Lower leg skin (tissue), 3 donors: ENCODE measurements at regions not wholly inside any gene's neighbourhood (a gene's known extent, or its start where the extent isn't known, plus 50 kb on each side); places are given as distances from the start of the nearest gene placed in this dataset.

ENCODE experiments used
- POLR2A ChIP-seq, 2 donors: fragments of 450-650 bp; IDR thresholded peaks; one replicate each; pipeline ENCODE4 v1.6.1; 2016 to 2017; ENCODE audit warnings: antibody characterized with exemption in 2 of 2, mild to moderate bottlenecking in 1 of 2, moderate library complexity in 1 of 2
- TF ChIP-seq, protein P1 (sequence below), 3 donors: fragments of 450-650 bp; IDR thresholded peaks; one replicate each; pipeline ENCODE4 v1.5.1; 2016; ENCODE audit warnings: antibody characterized with exemption in 3 of 3, mild to moderate bottlenecking in 3 of 3, moderate library complexity in 2 of 3

DNA sequence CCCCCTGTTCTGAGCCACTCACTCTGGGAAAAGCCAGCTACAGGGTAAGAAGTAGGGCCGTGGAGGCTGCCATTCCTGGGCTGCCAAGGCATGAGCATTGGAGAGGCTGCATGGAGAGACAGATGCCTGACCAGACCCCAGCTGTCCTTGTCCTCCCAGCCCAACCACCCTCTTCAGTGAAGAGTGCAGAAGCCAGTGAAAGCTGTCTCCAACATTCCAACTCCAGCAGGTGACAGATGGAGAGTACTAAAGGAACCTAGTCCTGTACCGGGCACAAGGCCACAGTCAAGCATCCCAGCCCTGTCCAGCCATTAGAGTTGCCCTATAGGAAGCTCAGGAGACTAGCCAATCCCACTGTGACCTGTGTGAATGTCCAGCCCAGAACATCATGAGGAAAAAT is 165.1 kb downstream of the DIRAS2 start:
- TF ChIP-seq, protein P1, sequence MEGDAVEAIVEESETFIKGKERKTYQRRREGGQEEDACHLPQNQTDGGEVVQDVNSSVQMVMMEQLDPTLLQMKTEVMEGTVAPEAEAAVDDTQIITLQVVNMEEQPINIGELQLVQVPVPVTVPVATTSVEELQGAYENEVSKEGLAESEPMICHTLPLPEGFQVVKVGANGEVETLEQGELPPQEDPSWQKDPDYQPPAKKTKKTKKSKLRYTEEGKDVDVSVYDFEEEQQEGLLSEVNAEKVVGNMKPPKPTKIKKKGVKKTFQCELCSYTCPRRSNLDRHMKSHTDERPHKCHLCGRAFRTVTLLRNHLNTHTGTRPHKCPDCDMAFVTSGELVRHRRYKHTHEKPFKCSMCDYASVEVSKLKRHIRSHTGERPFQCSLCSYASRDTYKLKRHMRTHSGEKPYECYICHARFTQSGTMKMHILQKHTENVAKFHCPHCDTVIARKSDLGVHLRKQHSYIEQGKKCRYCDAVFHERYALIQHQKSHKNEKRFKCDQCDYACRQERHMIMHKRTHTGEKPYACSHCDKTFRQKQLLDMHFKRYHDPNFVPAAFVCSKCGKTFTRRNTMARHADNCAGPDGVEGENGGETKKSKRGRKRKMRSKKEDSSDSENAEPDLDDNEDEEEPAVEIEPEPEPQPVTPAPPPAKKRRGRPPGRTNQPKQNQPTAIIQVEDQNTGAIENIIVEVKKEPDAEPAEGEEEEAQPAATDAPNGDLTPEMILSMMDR (IDR thresholded peaks at IDR 0.05): no peak
- TF ChIP-seq POLR2A (IDR thresholded peaks at IDR 0.05): no peak
